Thyroid gland (tissue), 4 donors: ENCODE measurements at regions not wholly inside any gene's neighbourhood (a gene's known extent, or its start where the extent isn't known, plus 50 kb on each side); places are given as distances from the start of the nearest gene placed in this dataset.

Experiments used
- DNase-seq, 2 donors: peaks; one replicate each; pipeline ENCODE4 v3.0.0-alpha.2; 2019
- H3K27ac ChIP-seq, 3 donors: fragments of 200-600 bp; sonication (generic); 1 replicate in 2 of 3; 2 replicates in 1 of 3; pipeline ENCODE4 v1.5.1; 2016 to 2019; ENCODE audit warnings: mild to moderate bottlenecking in 1 of 3, moderate library complexity in 1 of 3
- H3K27me3 ChIP-seq: fragments of 200-600 bp; sonication (generic); one replicate; pipeline ENCODE4 v1.5.1; 2019
- H3K36me3 ChIP-seq, 2 donors: fragments of 200-600 bp; sonication (generic); one replicate each; pipeline ENCODE4 v1.5.1; 2016 to 2019
- H3K4me1 ChIP-seq, 2 donors: fragments of 200-600 bp; sonication (generic); one replicate each; pipeline ENCODE4 v1.5.1; 2017 to 2019
- H3K4me3 ChIP-seq, 3 donors: fragments of 200-600 bp; sonication (generic); replicated peaks in 1 of 3; 1 replicate in 2 of 3; 2 replicates in 1 of 3; pipeline ENCODE4 v1.5.1; 2016; ENCODE audit warnings: mild to moderate bottlenecking in 1 of 3
- H3K9me3 ChIP-seq: fragments of 200-600 bp; sonication (generic); one replicate; pipeline ENCODE4 v1.5.1; 2017
- CTCF ChIP-seq, 6 experiments: fragments of 200-600 bp in 3 of 6; fragments of 450-650 bp in 3 of 6; sonication (generic) in 3 of 6; IDR thresholded peaks; one replicate each; pipeline ENCODE4 v1.5.1; 2016 to 2019; ENCODE audit warnings: antibody characterized with exemption in 6 of 6, mild to moderate bottlenecking in 2 of 6, inconsistent platforms in 1 of 6, moderate library complexity in 1 of 6
- POLR2A ChIP-seq, 2 donors: fragments of 450-650 bp; IDR thresholded peaks; one replicate each; pipeline ENCODE4 v1.6.1; 2017; ENCODE audit warnings: antibody characterized with exemption in 2 of 2, mild to moderate bottlenecking in 2 of 2, moderate library complexity in 1 of 2
- WGBS, 2 donors: methylation state at CpG; one replicate each; pipeline ENCODE4 v1.1.5; 2017; 5-methylcytosine and 5-hydroxymethylcytosine counted together
- intact Hi-C: fragments of 100-400 bp; cut with DNase I; formaldehyde crosslinking; loops from one replicate; pipeline ENCODE4 v1.15.1; 2023

DNA sequence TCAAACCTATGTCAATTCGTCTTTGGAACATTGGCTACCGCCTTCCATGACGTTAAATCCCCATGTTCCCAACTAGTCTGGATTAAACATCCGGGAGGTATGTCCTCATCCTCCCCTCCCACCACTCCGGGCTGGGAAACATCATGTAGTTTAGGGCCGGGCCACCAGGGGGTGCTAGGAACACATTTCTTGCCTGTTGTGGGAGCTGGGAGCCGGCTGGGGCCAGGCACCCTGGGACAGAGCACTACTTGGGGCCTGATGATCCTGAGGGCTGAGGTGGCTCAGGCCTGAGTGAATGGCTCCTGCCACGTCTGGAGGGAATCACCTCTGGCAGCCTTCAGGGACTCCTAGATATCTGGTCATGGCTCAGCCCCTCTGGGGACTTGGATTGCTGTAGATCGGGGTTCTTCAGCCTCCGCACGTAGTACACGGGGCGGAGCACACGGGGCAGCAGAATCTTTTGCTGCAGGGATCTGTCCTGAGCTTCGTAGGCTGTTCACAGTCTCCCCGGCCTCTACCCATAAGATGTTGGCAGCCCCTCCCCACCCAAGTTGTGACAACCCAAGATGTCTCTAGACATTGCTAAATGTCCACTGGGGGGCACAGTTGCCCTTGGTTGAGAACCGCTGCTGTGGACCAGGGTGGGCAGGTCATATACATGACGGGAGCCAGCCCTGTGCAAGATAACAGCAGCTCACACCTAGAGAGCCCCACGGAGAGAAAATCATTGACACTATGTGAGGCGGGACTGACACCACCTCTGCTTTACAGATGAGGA lies 141.2 kb upstream of the ZNF716 start:
- no peak for TF ChIP-seq POLR2A (IDR thresholded peaks at IDR 0.05)
- TF ChIP-seq CTCF (IDR thresholded peaks at IDR 0.05): no peak
- intact Hi-C loops: no loop called here
- Histone ChIP-seq H3K4me1 (no peaks in the 10 kb centered on the region), H3K9me3 (no peaks in the 10 kb centered on the region), H3K27me3 (no peaks in the 10 kb centered on the region), H3K36me3 (no peaks in the 10 kb centered on the region), H3K4me3 (no peak overlapping the region), H3K27ac (no peak overlapping the region)
- 61 to 68% methylated on average over 13 to 18 of the region's 20 CpGs for WGBS, 2 donors
- no peak for DNase-seq

DNA sequence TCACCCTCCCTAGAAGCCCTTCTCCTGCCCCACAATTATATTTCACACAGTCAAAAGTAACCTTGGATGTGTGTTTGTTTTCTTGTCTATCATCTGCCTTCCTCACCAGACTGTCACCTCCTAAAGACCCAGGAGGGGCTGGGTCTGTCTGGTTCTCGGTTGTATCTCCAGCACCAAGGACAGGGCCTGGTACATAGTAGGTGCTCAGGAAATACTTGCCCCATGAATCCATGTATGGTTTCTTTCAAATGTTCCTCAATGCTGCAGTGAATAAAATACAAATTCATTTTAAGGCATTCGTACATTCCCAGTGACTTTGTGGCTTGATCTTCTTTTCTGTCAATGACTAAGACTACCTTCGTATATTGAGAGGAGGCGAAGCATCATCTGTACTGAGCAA lies 122.9 kb upstream of the ZNF716 start:
- WGBS, 2 donors: 87 to 90% methylated on average over 4 of the region's 4 CpGs
- no peaks in the 10 kb centered on the region for H3K9me3 ChIP-seq
- intact Hi-C loops: no loop called here
- H3K36me3 ChIP-seq: no peaks in the 10 kb centered on the region
- no peaks in the 10 kb centered on the region for H3K27me3 ChIP-seq
- no peak overlapping the region for H3K4me3 ChIP-seq
- DNase-seq: no peak
- no peaks in the 10 kb centered on the region for H3K4me1 ChIP-seq
- H3K27ac ChIP-seq: no peak overlapping the region
- TF ChIP-seq POLR2A (IDR thresholded peaks at IDR 0.05) (no peak), CTCF (IDR thresholded peaks at IDR 0.05) (no peak)

GRCh38 chr7:57328457-57328856 lies 121.5 kb upstream of the ZNF716 start:
- no peak for DNase-seq
- no peaks in the 10 kb centered on the region for H3K4me1 ChIP-seq
- H3K9me3 ChIP-seq: no peaks in the 10 kb centered on the region
- TF ChIP-seq CTCF (IDR thresholded peaks at IDR 0.05): no peak
- no peak for TF ChIP-seq POLR2A (IDR thresholded peaks at IDR 0.05)
- H3K27me3 ChIP-seq: no peaks in the 10 kb centered on the region
- 79 to 92% methylated on average over 8 to 11 of the region's 11 CpGs for WGBS, 2 donors
- no peak overlapping the region for H3K4me3 ChIP-seq
- no peaks in the 10 kb centered on the region for H3K36me3 ChIP-seq
- no peak overlapping the region for H3K27ac ChIP-seq
- intact Hi-C loops: no loop called here

DNA sequence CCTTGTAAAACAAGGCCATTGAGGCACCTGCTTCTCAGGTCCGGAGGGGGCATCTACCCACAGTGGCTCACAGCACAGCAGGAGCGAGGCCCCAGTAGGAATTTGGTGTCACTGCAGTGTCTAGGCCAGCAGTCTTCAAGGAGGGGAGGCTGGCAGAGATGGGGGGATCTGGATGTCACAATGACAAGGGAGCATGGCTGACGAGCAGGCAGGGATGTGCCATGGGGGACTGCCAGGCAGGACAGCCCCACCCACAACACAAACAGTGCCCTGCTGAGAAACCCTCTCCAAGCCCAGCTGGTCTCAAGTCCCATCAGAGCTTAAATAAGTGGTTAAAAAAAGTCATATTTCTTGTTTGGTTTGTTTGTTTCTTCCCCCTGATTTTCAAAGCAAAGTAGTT lies 121.0 kb upstream of the ZNF716 start:
- 52 to 94% methylated on average over 1 to 3 of the region's 3 CpGs for WGBS, 2 donors
- Histone ChIP-seq H3K4me1 (no peaks in the 10 kb centered on the region), H3K9me3 (no peaks in the 10 kb centered on the region), H3K4me3 (no peak overlapping the region), H3K27me3 (no peaks in the 10 kb centered on the region), H3K36me3 (no peaks in the 10 kb centered on the region), H3K27ac (no peak overlapping the region)
- intact Hi-C loops: no loop called here
- no peak for DNase-seq
- TF ChIP-seq POLR2A (IDR thresholded peaks at IDR 0.05) (no peak), CTCF (IDR thresholded peaks at IDR 0.05) (no peak)

GRCh38 chr7:57339198-57339944 lies 110.6 kb upstream of the ZNF716 start:
- intact Hi-C loops: no loop called here
- DNase-seq: no peak
- Histone ChIP-seq H3K4me1 (no peaks in the 10 kb centered on the region), H3K4me3 (no peak overlapping the region), H3K9me3 (no peaks in the 10 kb centered on the region), H3K27me3 (no peaks in the 10 kb centered on the region), H3K36me3 (no peaks in the 10 kb centered on the region), H3K27ac (no peak overlapping the region)
- TF ChIP-seq POLR2A (IDR thresholded peaks at IDR 0.05) (no peak), CTCF (IDR thresholded peaks at IDR 0.05) (no peak)
- WGBS, 2 donors: 70 to 74% methylated on average over 11 of the region's 11 CpGs
